PC-9 (cell line): ENCODE measurements at regions not wholly inside any gene's neighbourhood (a gene's known extent, or its start where the extent isn't known, plus 50 kb on each side); places are given as distances from the start of the nearest gene placed in this dataset.

Experiments
- CTCF ChIP-seq: fragments of 200-600 bp; sonication (generic); conservative IDR thresholded peaks from 2 replicates; pipeline ENCODE4 v1.6.1; 2017; ENCODE audit warnings: mixed run types, antibody characterized with exemption, mild to moderate bottlenecking, moderate library complexity
- EZH2 ChIP-seq: fragments of 200-600 bp; sonication (generic); IDR thresholded peaks from 2 replicates; pipeline ENCODE4 v1.8.0; 2017; ENCODE audit warnings: antibody characterized with exemption, low read depth

- no peak for TF ChIP-seq CTCF
- no peak for TF ChIP-seq EZH2
These were observed 79.2 kb upstream of the WNT11 start for GRCh38 chr11:76285397-76286104.
